GM23338 (cell line): ENCODE measurements at regions not wholly inside any gene's neighbourhood (a gene's known extent, or its start where the extent isn't known, plus 50 kb on each side); places are given as distances from the start of the nearest gene placed in this dataset.

Experiments
- ATAC-seq: fragments of 200-7000 bp; cut with Tn5 transposase; 3 replicates; pipeline ENCODE4 v1.9.1; 2020
- DNase-seq: peaks from one replicate; pipeline ENCODE4 v3.0.0-alpha.2; 2015; ENCODE audit warnings: low spot score
- H2AFZ ChIP-seq: fragments of 200-600 bp; sonication (generic); 2 replicates; pipeline ENCODE4 v1.8.0; 2016; ENCODE audit warnings: antibody characterized with exemption, mild to moderate bottlenecking, moderate library complexity
- H3F3A ChIP-seq: fragments of 200-600 bp; sonication (generic); replicated peaks from 2 replicates; pipeline ENCODE4 v1.8.0; 2017; ENCODE audit warnings: antibody characterized with exemption, mixed run types, low read depth
- H3K27ac ChIP-seq: fragments of 200-600 bp; sonication (generic); 2 replicates; pipeline ENCODE4 v1.6.1; 2016; ENCODE audit warnings: low read depth
- H3K27me3 ChIP-seq: fragments of 200-600 bp; sonication (generic); 2 replicates; pipeline ENCODE4 v1.8.0; 2016; ENCODE audit warnings: mild to moderate bottlenecking, mixed run types, moderate library complexity; ENCODE audit not compliant: insufficient read depth
- H3K36me3 ChIP-seq: fragments of 200-600 bp; sonication (generic); 2 replicates; pipeline ENCODE4 v1.8.0; 2016; ENCODE audit warnings: mild to moderate bottlenecking; ENCODE audit not compliant: insufficient read depth
- H3K4me1 ChIP-seq: fragments of 200-600 bp; sonication (generic); 2 replicates; pipeline ENCODE4 v1.8.0; 2016; ENCODE audit warnings: mild to moderate bottlenecking, moderate library complexity; ENCODE audit not compliant: insufficient read depth
- H3K4me2 ChIP-seq: fragments of 200-600 bp; sonication (generic); 2 replicates; pipeline ENCODE4 v1.7.1; 2017; ENCODE audit warnings: mixed run types
- H3K4me3 ChIP-seq: fragments of 200-600 bp; sonication (generic); 2 replicates; pipeline ENCODE4 v1.6.1; 2016; ENCODE audit warnings: mixed run types
- H3K79me2 ChIP-seq: fragments of 200-600 bp; sonication (generic); replicated peaks from 2 replicates; pipeline ENCODE4 v1.8.0; 2017; ENCODE audit warnings: mild to moderate bottlenecking; ENCODE audit not compliant: insufficient read depth
- H3K9me2 ChIP-seq: fragments of 200-600 bp; sonication (generic); 2 replicates; pipeline ENCODE4 v1.8.0; 2017; ENCODE audit not compliant: insufficient read depth
- H4K20me1 ChIP-seq: fragments of 200-600 bp; sonication (generic); replicated peaks from 2 replicates; pipeline ENCODE4 v1.8.0; 2017; ENCODE audit warnings: mild to moderate bottlenecking; ENCODE audit not compliant: insufficient read depth
- H3K27ac Mint-ChIP-seq: 2 replicates; pipeline ENCODE4 v1.8.0; 2020; ENCODE audit warnings: inconsistent platforms, mild to moderate bottlenecking, moderate library complexity, mixed read lengths
- H3K27me3 Mint-ChIP-seq: 3 replicates; pipeline ENCODE4 v1.8.0; 2022; ENCODE audit warnings: low read depth, mild to moderate bottlenecking, moderate library complexity, mixed read lengths, inconsistent platforms; ENCODE audit not compliant: insufficient read depth, poor library complexity
- H3K36me3 Mint-ChIP-seq: 3 replicates; pipeline ENCODE4 v1.8.0; 2021; ENCODE audit warnings: low read depth, mild to moderate bottlenecking, inconsistent platforms, moderate library complexity, mixed read lengths
- H3K4me1 Mint-ChIP-seq: 3 replicates; pipeline ENCODE4 v1.8.0; 2020; ENCODE audit warnings: mild to moderate bottlenecking, inconsistent platforms, mixed read lengths
- H3K4me3 Mint-ChIP-seq: 3 replicates; pipeline ENCODE4 v1.8.0; 2021; ENCODE audit warnings: moderate library complexity, mild to moderate bottlenecking, inconsistent platforms, mixed read lengths
- H3K9me3 Mint-ChIP-seq: 3 replicates; pipeline ENCODE4 v1.8.0; 2020; ENCODE audit warnings: moderate library complexity, mild to moderate bottlenecking, inconsistent platforms, mixed read lengths
- CREB1 ChIP-seq: fragments of 250-450 bp; sonication (Bioruptor Pico); IDR thresholded peaks from 2 replicates; pipeline ENCODE4 v1.5.0; 2020; ENCODE audit warnings: low read depth, mild to moderate bottlenecking, moderate library complexity
- JUNB ChIP-seq: IDR thresholded peaks from one replicate; pipeline ENCODE4 v1.6.1; 2016; ENCODE audit warnings: antibody characterized with exemption; ENCODE audit not compliant: unreplicated experiment
- NANOG ChIP-seq: IDR thresholded peaks from 2 replicates; pipeline ENCODE4 v1.6.1; 2016; ENCODE audit warnings: antibody characterized with exemption, borderline replicate concordance
- STAT1 ChIP-seq: IDR thresholded peaks from one replicate; pipeline ENCODE4 v1.6.1; 2016; ENCODE audit warnings: antibody characterized with exemption; ENCODE audit not compliant: unreplicated experiment
- ZNF114 ChIP-seq: fragments of 250-450 bp; sonication (Bioruptor Pico); IDR thresholded peaks from 2 replicates; pipeline ENCODE4 v1.5.0; 2020; ENCODE audit warnings: mild to moderate bottlenecking, moderate library complexity
- ZNF331 ChIP-seq: fragments of 250-450 bp; sonication (Bioruptor Pico); IDR thresholded peaks from 2 replicates; pipeline ENCODE4 v1.5.0; 2020; ENCODE audit warnings: low read depth, mild to moderate bottlenecking, moderate library complexity
- TF ChIP-seq, protein P1 (sequence below): IDR thresholded peaks from 2 replicates; pipeline ENCODE4 v1.6.1; 2016; ENCODE audit warnings: antibody characterized with exemption
- TF ChIP-seq, protein P2 (sequence below), 2 experiments: fragments of 200-600 bp in 1 of 2; sonication (generic) in 1 of 2; conservative IDR thresholded peaks; 2 replicates each; pipeline versions ENCODE4 v1.5.1 to v1.6.1; 2016 to 2017; ENCODE audit warnings: antibody characterized with exemption in 2 of 2, low read depth in 2 of 2, mild to moderate bottlenecking in 2 of 2, moderate library complexity in 1 of 2
- TF ChIP-seq, protein P3 (sequence below): fragments of 250-450 bp; sonication (Bioruptor Pico); IDR thresholded peaks from 2 replicates; pipeline ENCODE4 v1.5.0; 2020; ENCODE audit warnings: mild to moderate bottlenecking, moderate library complexity

DNA sequence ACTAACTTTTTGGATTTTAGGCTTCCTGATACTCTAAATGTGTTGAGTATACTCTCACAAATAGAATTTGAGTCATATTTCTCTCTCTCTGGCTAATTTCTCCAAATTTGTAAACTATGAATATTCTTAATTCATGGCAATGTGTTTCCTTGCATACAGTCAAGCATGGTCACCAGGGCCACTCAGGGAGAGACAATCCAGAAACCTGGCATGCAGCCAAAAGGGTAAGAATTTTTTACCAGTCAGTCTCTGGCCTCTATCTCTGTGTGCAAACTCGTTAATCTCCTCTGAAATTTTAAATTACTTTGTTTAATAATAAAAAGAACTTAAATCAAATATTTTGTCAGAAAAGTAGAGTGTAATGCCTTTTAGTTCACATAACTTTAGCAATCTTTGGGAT is 179.8 kb downstream of the OR13H1 start:
- H3K4me1 Mint-ChIP-seq, result peaks cover 11% of the 10 kb centered on the region; the same call in 2 of the 3 replicates
- Histone ChIP-seq H3K4me3 (no peak overlapping the region), H2AFZ (no peak overlapping the region), H3K27ac (no peak overlapping the region), H3K4me1 (0 out of 2 replicates have a peak, but pooled peaks cover 6% of the 10 kb centered on the region), H3K4me2 (no peak overlapping the region), H3K79me2 (no peaks in the 10 kb centered on the region), H3K9me2 (no peaks in the 10 kb centered on the region), H4K20me1 (no peaks in the 10 kb centered on the region), H3K27me3 (no peaks in the 10 kb centered on the region), H3F3A (no peaks in the 10 kb centered on the region), H3K36me3 (peaks cover 11% of the 10 kb centered on the region)
- TF ChIP-seq, protein P1, sequence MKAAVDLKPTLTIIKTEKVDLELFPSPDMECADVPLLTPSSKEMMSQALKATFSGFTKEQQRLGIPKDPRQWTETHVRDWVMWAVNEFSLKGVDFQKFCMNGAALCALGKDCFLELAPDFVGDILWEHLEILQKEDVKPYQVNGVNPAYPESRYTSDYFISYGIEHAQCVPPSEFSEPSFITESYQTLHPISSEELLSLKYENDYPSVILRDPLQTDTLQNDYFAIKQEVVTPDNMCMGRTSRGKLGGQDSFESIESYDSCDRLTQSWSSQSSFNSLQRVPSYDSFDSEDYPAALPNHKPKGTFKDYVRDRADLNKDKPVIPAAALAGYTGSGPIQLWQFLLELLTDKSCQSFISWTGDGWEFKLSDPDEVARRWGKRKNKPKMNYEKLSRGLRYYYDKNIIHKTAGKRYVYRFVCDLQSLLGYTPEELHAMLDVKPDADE, result no peak
- TF ChIP-seq JUNB, result no peak
- TF ChIP-seq STAT1, result no peak
- H3K4me3 Mint-ChIP-seq, result no peak overlapping the region
- no peak overlapping the region for H3K27ac Mint-ChIP-seq
- H3K36me3 Mint-ChIP-seq, result peaks cover 68% of the 10 kb centered on the region
- DNase-seq (no peak), ATAC-seq (no peak)
- H3K27me3 Mint-ChIP-seq, result peaks cover 3% of the 10 kb centered on the region
- H3K9me3 Mint-ChIP-seq, result peaks cover 18% of the 10 kb centered on the region; the same call in 2 of the 3 replicates

DNA sequence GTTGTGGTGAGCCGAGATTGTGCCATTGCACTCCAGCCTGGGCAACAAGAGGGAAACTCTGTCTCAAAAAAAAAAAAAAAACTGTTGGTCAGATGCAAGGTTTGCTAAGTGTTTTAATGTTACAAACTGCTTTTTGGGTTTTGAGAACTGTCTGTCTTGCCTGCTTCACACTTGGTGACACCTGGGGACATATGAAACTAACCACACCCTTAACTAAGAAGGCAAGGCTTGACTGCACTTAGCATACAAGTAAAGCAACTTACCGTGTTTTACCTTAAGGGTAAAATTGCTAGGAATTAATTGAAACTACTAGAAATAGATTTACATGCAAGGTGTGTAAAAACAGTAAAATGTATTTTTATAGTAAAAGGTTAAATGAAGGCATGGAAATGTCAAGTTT is 180.4 kb downstream of the OR13H1 start:
- Histone ChIP-seq H3F3A (no peaks in the 10 kb centered on the region), H3K9me2 (no peaks in the 10 kb centered on the region), H3K4me1 (0 out of 2 replicates have a peak, but pooled peaks cover 6% of the 10 kb centered on the region), H3K27me3 (no peaks in the 10 kb centered on the region), H3K27ac (no peak overlapping the region), H3K4me2 (no peak overlapping the region), H3K79me2 (no peaks in the 10 kb centered on the region), H3K36me3 (peaks cover 11% of the 10 kb centered on the region), H3K4me3 (no peak overlapping the region), H2AFZ (no peak overlapping the region), H4K20me1 (no peaks in the 10 kb centered on the region)
- H3K9me3 Mint-ChIP-seq, result peaks cover 18% of the 10 kb centered on the region; the same call in 2 of the 3 replicates
- DNase-seq, result no peak
- no peak overlapping the region for H3K4me3 Mint-ChIP-seq
- H3K36me3 Mint-ChIP-seq, result peaks cover 72% of the 10 kb centered on the region
- H3K27me3 Mint-ChIP-seq, result peaks cover 3% of the 10 kb centered on the region
- H3K27ac Mint-ChIP-seq, result no peak overlapping the region
- peaks cover 11% of the 10 kb centered on the region; the same call in 2 of the 3 replicates for H3K4me1 Mint-ChIP-seq
- no peak for ATAC-seq
- TF ChIP-seq NANOG, result no peak
- TF ChIP-seq, protein P1, result no peak
- TF ChIP-seq, protein P2, sequence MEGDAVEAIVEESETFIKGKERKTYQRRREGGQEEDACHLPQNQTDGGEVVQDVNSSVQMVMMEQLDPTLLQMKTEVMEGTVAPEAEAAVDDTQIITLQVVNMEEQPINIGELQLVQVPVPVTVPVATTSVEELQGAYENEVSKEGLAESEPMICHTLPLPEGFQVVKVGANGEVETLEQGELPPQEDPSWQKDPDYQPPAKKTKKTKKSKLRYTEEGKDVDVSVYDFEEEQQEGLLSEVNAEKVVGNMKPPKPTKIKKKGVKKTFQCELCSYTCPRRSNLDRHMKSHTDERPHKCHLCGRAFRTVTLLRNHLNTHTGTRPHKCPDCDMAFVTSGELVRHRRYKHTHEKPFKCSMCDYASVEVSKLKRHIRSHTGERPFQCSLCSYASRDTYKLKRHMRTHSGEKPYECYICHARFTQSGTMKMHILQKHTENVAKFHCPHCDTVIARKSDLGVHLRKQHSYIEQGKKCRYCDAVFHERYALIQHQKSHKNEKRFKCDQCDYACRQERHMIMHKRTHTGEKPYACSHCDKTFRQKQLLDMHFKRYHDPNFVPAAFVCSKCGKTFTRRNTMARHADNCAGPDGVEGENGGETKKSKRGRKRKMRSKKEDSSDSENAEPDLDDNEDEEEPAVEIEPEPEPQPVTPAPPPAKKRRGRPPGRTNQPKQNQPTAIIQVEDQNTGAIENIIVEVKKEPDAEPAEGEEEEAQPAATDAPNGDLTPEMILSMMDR (conservative IDR thresholded peaks at IDR 0.05; ENCODE audit: low read depth in 2 of 2), result no peak
- TF ChIP-seq, protein P3, sequence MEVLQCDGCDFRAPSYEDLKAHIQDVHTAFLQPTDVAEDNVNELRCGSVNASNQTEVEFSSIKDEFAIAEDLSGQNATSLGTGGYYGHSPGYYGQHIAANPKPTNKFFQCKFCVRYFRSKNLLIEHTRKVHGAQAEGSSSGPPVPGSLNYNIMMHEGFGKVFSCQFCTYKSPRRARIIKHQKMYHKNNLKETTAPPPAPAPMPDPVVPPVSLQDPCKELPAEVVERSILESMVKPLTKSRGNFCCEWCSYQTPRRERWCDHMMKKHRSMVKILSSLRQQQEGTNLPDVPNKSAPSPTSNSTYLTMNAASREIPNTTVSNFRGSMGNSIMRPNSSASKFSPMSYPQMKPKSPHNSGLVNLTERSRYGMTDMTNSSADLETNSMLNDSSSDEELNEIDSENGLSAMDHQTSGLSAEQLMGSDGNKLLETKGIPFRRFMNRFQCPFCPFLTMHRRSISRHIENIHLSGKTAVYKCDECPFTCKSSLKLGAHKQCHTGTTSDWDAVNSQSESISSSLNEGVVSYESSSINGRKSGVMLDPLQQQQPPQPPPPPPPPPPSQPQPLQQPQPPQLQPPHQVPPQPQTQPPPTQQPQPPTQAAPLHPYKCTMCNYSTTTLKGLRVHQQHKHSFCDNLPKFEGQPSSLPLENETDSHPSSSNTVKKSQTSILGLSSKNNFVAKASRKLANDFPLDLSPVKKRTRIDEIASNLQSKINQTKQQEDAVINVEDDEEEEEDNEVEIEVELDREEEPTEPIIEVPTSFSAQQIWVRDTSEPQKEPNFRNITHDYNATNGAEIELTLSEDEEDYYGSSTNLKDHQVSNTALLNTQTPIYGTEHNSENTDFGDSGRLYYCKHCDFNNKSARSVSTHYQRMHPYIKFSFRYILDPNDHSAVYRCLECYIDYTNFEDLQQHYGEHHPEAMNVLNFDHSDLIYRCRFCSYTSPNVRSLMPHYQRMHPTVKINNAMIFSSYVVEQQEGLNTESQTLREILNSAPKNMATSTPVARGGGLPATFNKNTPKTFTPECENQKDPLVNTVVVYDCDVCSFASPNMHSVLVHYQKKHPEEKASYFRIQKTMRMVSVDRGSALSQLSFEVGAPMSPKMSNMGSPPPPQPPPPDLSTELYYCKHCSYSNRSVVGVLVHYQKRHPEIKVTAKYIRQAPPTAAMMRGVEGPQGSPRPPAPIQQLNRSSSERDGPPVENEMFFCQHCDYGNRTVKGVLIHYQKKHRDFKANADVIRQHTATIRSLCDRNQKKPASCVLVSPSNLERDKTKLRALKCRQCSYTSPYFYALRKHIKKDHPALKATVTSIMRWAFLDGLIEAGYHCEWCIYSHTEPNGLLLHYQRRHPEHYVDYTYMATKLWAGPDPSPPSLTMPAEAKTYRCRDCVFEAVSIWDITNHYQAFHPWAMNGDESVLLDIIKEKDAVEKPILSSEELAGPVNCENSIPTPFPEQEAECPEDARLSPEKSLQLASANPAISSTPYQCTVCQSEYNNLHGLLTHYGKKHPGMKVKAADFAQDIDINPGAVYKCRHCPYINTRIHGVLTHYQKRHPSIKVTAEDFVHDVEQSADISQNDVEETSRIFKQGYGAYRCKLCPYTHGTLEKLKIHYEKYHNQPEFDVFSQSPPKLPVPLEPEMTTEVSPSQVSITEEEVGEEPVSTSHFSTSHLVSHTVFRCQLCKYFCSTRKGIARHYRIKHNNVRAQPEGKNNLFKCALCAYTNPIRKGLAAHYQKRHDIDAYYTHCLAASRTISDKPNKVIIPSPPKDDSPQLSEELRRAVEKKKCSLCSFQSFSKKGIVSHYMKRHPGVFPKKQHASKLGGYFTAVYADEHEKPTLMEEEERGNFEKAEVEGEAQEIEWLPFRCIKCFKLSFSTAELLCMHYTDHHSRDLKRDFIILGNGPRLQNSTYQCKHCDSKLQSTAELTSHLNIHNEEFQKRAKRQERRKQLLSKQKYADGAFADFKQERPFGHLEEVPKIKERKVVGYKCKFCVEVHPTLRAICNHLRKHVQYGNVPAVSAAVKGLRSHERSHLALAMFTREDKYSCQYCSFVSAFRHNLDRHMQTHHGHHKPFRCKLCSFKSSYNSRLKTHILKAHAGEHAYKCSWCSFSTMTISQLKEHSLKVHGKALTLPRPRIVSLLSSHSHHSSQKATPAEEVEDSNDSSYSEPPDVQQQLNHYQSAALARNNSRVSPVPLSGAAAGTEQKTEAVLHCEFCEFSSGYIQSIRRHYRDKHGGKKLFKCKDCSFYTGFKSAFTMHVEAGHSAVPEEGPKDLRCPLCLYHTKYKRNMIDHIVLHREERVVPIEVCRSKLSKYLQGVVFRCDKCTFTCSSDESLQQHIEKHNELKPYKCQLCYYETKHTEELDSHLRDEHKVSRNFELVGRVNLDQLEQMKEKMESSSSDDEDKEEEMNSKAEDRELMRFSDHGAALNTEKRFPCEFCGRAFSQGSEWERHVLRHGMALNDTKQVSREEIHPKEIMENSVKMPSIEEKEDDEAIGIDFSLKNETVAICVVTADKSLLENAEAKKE (CRISPR knock-in tag), result no peak
- no peak for TF ChIP-seq ZNF114 (CRISPR knock-in tag)
- no peak for TF ChIP-seq CREB1 (CRISPR knock-in tag)
- TF ChIP-seq JUNB, result no peak
- no peak for TF ChIP-seq ZNF331 (CRISPR knock-in tag)
- TF ChIP-seq STAT1, result no peak
